ENCODE measurements at regions not wholly inside any gene's neighbourhood (a gene's known extent, or its start where the extent isn't known, plus 50 kb on each side); places are given as distances from the start of the nearest gene placed in this dataset.

DNA sequence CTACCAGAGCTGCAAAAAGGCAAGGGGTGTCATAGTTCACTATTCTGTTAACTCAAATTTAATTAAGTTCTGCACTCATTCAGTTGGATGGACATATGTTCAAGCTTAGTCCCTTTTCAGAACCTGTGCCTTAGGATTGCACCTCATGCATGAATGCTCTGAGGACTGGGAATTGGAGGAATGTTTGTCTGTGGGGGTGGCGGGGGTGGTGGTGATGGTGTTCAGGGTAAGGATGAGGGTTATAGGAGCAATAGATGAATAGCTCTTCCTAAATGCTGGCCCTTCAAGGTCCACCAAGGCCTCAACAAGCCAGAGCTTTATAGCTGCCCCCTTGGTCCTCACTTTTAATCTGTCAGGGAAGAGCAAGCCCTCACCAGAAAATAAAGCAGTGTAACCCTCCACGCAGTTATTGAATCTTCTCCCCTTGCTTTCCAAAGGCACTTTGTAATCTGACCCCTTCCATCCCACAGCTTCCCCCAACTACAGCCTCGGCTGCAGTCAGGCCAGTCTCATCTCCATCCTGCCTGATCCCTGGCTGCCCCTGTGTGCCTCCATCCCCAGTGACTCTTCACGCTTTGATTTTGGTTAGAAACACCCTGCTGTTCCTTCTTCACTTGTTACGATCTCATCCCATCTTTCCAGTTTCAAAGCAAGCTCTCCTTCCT lies 221.6 kb upstream of the LMCD1 start:
- TF ChIP-seq, protein P1, sequence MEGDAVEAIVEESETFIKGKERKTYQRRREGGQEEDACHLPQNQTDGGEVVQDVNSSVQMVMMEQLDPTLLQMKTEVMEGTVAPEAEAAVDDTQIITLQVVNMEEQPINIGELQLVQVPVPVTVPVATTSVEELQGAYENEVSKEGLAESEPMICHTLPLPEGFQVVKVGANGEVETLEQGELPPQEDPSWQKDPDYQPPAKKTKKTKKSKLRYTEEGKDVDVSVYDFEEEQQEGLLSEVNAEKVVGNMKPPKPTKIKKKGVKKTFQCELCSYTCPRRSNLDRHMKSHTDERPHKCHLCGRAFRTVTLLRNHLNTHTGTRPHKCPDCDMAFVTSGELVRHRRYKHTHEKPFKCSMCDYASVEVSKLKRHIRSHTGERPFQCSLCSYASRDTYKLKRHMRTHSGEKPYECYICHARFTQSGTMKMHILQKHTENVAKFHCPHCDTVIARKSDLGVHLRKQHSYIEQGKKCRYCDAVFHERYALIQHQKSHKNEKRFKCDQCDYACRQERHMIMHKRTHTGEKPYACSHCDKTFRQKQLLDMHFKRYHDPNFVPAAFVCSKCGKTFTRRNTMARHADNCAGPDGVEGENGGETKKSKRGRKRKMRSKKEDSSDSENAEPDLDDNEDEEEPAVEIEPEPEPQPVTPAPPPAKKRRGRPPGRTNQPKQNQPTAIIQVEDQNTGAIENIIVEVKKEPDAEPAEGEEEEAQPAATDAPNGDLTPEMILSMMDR (IDR thresholded peaks at IDR 0.05; ENCODE audit: low read depth, low read length, poor library complexity, severe bottlenecking): no peak
- no peak for TF ChIP-seq EZH2phosphoT487 (IDR thresholded peaks at IDR 0.05; ENCODE audit: borderline replicate concordance, low read length)

All from DOHH2 (cell line).